Right lung (tissue), 2 donors: ENCODE measurements at regions not wholly inside any gene's neighbourhood (a gene's known extent, or its start where the extent isn't known, plus 50 kb on each side); places are given as distances from the start of the nearest gene placed in this dataset.
"Not testable (repeated sequence)": the region's sequence is repeated elsewhere in the genome, so short reads cannot be mapped to it uniquely, and the experiment has no call there.

Experiments
- DNase-seq, 2 donors: peaks; one replicate each; pipeline ENCODE4 v3.0.0-alpha.2; 2013

GRCh38 chr11:92425127-92425526, 200.5 kb downstream of the FAT3 start:
- DNase-seq = no peak

GRCh38 chr11:92432515-92432914, 207.9 kb downstream of the FAT3 start:
- DNase-seq = no peak

- DNase-seq = no peak
Measured at GRCh38 chr11:92436034-92436920, 211.7 kb downstream of the FAT3 start.

- DNase-seq = no peak
Measured at GRCh38 chr11:92439133-92439532, 214.5 kb downstream of the FAT3 start.

GRCh38 chr11:92440701-92441442, 216.3 kb downstream of the FAT3 start:
- no peak for DNase-seq

GRCh38 chr11:92441443-92441726, 216.8 kb downstream of the FAT3 start:
- DNase-seq = no peak

- DNase-seq = no peak
Measured at GRCh38 chr11:92443199-92443598, 218.6 kb downstream of the FAT3 start.

GRCh38 chr11:92447586-92447985, 223.0 kb downstream of the FAT3 start:
- no peak for DNase-seq

GRCh38 chr11:92449222-92449621, 224.6 kb downstream of the FAT3 start:
- no peak for DNase-seq

- DNase-seq = no peak
Measured at GRCh38 chr11:92449780-92450179, 225.2 kb downstream of the FAT3 start.

GRCh38 chr11:92451063-92451462, 226.4 kb downstream of the FAT3 start:
- DNase-seq = no peak

GRCh38 chr11:92453055-92453454, 228.4 kb downstream of the FAT3 start:
- no peak for DNase-seq

GRCh38 chr11:92455210-92455790, 230.7 kb downstream of the FAT3 start:
- no peak for DNase-seq

GRCh38 chr11:92457250-92457649, 232.6 kb downstream of the FAT3 start:
- DNase-seq = no peak

- DNase-seq = no peak
Measured at GRCh38 chr11:92458486-92458885, 233.9 kb downstream of the FAT3 start.

- no peak for DNase-seq
Measured at GRCh38 chr11:92460213-92460612, 235.6 kb downstream of the FAT3 start.

- no peak for DNase-seq
Measured at GRCh38 chr11:92461447-92461846, 236.8 kb downstream of the FAT3 start.

GRCh38 chr11:92462821-92463220, 238.2 kb downstream of the FAT3 start:
- DNase-seq = no peak

- DNase-seq = no peak
Measured at GRCh38 chr11:92464822-92465221, 240.2 kb downstream of the FAT3 start.

- not testable (repeated sequence) for DNase-seq
Measured at GRCh38 chr11:92465410-92465809, 240.8 kb downstream of the FAT3 start.

GRCh38 chr11:92473736-92474135, 249.1 kb downstream of the FAT3 start:
- DNase-seq = no peak

- DNase-seq = no peak
Measured at GRCh38 chr11:92475316-92475715, 250.7 kb downstream of the FAT3 start.

GRCh38 chr11:92475819-92476218, 251.2 kb downstream of the FAT3 start:
- no peak for DNase-seq
